Activated B cell treated with CpG ODN at 0.5 μM for 24 hours (primary cell): ENCODE measurements at regions not wholly inside any gene's neighbourhood (a gene's known extent, or its start where the extent isn't known, plus 50 kb on each side); places are given as distances from the start of the nearest gene placed in this dataset.

Experiments
- ATAC-seq: fragments of 200-7000 bp; cut with Tn5 transposase; one replicate; pipeline ENCODE4 v1.10.0; 2021; ENCODE audit warnings: low read depth, mild to moderate bottlenecking, moderate library complexity
- CTCF ChIA-PET: fragments of 350-600 bp; sonication (Branson Sonifier 250); formaldehyde crosslinking; loops from one replicate; lab custom pipeline; 2021; ENCODE audit warnings: antibody characterized with exemption; lab: Charles Lee
- POLR2A ChIA-PET: fragments of 350-600 bp; sonication (Branson Sonifier 250); formaldehyde crosslinking; loops from one replicate; lab custom pipeline; 2021; ENCODE audit warnings: antibody characterized with exemption; lab: Charles Lee
- DNase-seq: peaks from one replicate; pipeline ENCODE4 v3.0.0; 2022
- H3K27ac Mint-ChIP-seq: one replicate; pipeline ENCODE4 v1.8.0; 2020; ENCODE audit warnings: mixed read lengths
- H3K27me3 Mint-ChIP-seq: one replicate; pipeline ENCODE4 v1.8.0; 2021; ENCODE audit warnings: mixed read lengths
- H3K36me3 Mint-ChIP-seq: one replicate; pipeline ENCODE4 v1.8.0; 2021; ENCODE audit warnings: low read depth, mixed read lengths
- H3K4me1 Mint-ChIP-seq: one replicate; pipeline ENCODE4 v1.8.0; 2021; ENCODE audit warnings: mixed read lengths
- H3K4me3 Mint-ChIP-seq: one replicate; pipeline ENCODE4 v1.8.0; 2020; ENCODE audit warnings: mild to moderate bottlenecking, mixed read lengths
- H3K9me3 Mint-ChIP-seq: one replicate; pipeline ENCODE4 v1.8.0; 2020; ENCODE audit warnings: mixed read lengths
- intact Hi-C: fragments of 100-400 bp; cut with micrococcal nuclease; formaldehyde crosslinking; loops from one replicate; pipeline ENCODE4 v1.15.1; 2024
- TF ChIP-seq, protein P1 (sequence below): fragments of 200-600 bp; IDR thresholded peaks from one replicate; pipeline ENCODE4 v1.8.0; 2022; ENCODE audit warnings: antibody characterized with exemption, mild to moderate bottlenecking

DNA sequence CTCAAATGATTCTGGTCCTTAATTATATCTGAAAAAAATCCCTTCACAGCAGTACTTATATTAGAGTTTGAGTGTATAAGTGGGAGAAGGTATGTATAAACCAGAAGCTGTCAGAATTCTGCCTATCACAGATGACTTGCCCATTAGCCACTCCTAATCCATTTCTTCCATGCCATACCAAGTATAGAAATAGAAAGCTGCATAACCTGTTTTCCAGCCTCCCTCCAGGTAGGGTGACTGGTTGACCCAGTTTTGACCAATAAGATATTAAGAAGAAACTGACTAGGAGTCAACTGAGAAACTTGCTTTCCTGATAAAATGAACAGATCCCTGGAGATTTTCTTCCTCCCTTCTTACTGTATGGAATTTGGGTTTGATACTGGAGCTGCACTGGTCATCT, 112.2 kb upstream of the GRIK2 start:
- H3K27me3 Mint-ChIP-seq: no peaks in the 10 kb centered on the region
- POLR2A ChIA-PET: no interaction called here
- no peak for DNase-seq
- CTCF ChIA-PET: no interaction called here
- TF ChIP-seq, protein P1, sequence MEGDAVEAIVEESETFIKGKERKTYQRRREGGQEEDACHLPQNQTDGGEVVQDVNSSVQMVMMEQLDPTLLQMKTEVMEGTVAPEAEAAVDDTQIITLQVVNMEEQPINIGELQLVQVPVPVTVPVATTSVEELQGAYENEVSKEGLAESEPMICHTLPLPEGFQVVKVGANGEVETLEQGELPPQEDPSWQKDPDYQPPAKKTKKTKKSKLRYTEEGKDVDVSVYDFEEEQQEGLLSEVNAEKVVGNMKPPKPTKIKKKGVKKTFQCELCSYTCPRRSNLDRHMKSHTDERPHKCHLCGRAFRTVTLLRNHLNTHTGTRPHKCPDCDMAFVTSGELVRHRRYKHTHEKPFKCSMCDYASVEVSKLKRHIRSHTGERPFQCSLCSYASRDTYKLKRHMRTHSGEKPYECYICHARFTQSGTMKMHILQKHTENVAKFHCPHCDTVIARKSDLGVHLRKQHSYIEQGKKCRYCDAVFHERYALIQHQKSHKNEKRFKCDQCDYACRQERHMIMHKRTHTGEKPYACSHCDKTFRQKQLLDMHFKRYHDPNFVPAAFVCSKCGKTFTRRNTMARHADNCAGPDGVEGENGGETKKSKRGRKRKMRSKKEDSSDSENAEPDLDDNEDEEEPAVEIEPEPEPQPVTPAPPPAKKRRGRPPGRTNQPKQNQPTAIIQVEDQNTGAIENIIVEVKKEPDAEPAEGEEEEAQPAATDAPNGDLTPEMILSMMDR: no peak
- H3K36me3 Mint-ChIP-seq: no peaks in the 10 kb centered on the region
- intact Hi-C loops: no loop called here
- H3K27ac Mint-ChIP-seq: no peak overlapping the region
- no peak for ATAC-seq
- H3K4me1 Mint-ChIP-seq: no peaks in the 10 kb centered on the region
- H3K4me3 Mint-ChIP-seq: no peak overlapping the region
- H3K9me3 Mint-ChIP-seq: peaks cover 2% of the 10 kb centered on the region

- intact Hi-C loops: no loop called here
Observed at GRCh38 chr6:101284131-101284530, 109.4 kb upstream of the GRIK2 start.

GRCh38 chr6:101286146-101286545, 107.4 kb upstream of the GRIK2 start:
- intact Hi-C loops: no loop called here
- ATAC-seq (no peak), DNase-seq (no peak)
- H3K4me3 Mint-ChIP-seq: no peak overlapping the region
- H3K9me3 Mint-ChIP-seq: peaks cover 5% of the 10 kb centered on the region
- no peak overlapping the region for H3K27ac Mint-ChIP-seq
- H3K36me3 Mint-ChIP-seq: no peaks in the 10 kb centered on the region
- POLR2A ChIA-PET: no interaction called here
- H3K4me1 Mint-ChIP-seq: no peaks in the 10 kb centered on the region
- TF ChIP-seq, protein P1: no peak
- CTCF ChIA-PET: no interaction called here
- no peaks in the 10 kb centered on the region for H3K27me3 Mint-ChIP-seq

More at GRCh38 chr6:101284131-101284530, 109.4 kb upstream of the GRIK2 start:
- ATAC-seq (no peak), DNase-seq (no peak)
- Mint-ChIP-seq H3K4me3 (no peak overlapping the region), H3K9me3 (peaks cover 2% of the 10 kb centered on the region), H3K4me1 (no peaks in the 10 kb centered on the region), H3K27ac (no peak overlapping the region), H3K27me3 (no peaks in the 10 kb centered on the region), H3K36me3 (no peaks in the 10 kb centered on the region)
- ChIA-PET CTCF (no interaction called here), POLR2A (no interaction called here)
- TF ChIP-seq, protein P1: no peak

- no peaks in the 10 kb centered on the region for H3K36me3 Mint-ChIP-seq
- intact Hi-C loops: no loop called here
- no peak overlapping the region for H3K27ac Mint-ChIP-seq
- ChIA-PET POLR2A (no interaction called here), CTCF (no interaction called here)
- H3K27me3 Mint-ChIP-seq: no peaks in the 10 kb centered on the region
- TF ChIP-seq, protein P1: no peak
- peaks cover 18% of the 10 kb centered on the region for H3K9me3 Mint-ChIP-seq
- H3K4me3 Mint-ChIP-seq: no peak overlapping the region
- no peak for DNase-seq
- ATAC-seq: no peak
- no peaks in the 10 kb centered on the region for H3K4me1 Mint-ChIP-seq
Observed at GRCh38 chr6:101290346-101290745, 103.2 kb upstream of the GRIK2 start.

DNA sequence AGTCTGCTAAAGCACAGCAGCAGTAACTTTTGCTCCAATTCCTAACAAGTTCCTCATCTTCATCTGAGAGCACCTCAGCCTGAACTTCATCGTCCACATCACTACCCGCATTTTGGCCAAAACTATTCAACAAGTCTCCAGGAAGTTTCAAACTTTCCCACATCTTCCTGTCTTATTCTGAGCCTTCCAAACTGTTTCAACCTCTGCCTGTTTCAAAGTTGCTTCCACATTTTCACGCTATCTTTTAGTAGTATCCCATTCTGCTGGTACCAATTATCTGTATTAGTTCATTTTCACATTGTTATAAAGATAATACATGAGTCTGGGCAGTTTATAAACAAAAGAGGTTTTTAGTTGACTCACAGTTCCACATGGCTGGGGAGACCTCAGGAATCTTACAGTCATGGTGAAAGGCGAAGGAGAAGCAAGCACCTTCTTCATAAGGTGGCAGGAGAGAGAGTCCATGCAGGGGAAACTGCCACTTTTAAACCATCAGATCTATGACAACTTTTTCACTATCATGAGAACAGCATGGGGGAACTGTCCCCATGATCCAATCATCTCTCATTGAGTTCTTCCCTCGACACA, 99.4 kb upstream of the GRIK2 start:
- no peaks in the 10 kb centered on the region for H3K36me3 Mint-ChIP-seq
- intact Hi-C loops: no loop called here
- H3K27me3 Mint-ChIP-seq: no peaks in the 10 kb centered on the region
- ATAC-seq (no peak), DNase-seq (no peak)
- no peak overlapping the region for H3K4me3 Mint-ChIP-seq
- no peak overlapping the region for H3K27ac Mint-ChIP-seq
- POLR2A ChIA-PET: no interaction called here
- peaks cover 18% of the 10 kb centered on the region for H3K9me3 Mint-ChIP-seq
- CTCF ChIA-PET: no interaction called here
- H3K4me1 Mint-ChIP-seq: no peaks in the 10 kb centered on the region
- TF ChIP-seq, protein P1: no peak
